Fibroblast of lung (primary cell): ENCODE measurements at regions not wholly inside any gene's neighbourhood (a gene's known extent, or its start where the extent isn't known, plus 50 kb on each side); places are given as distances from the start of the nearest gene placed in this dataset.
A peak's percentile ranks its signal among the peaks of the same experiment; 100 is the strongest.

ENCODE experiments used
- DNase-seq, 2 donors: peaks; one replicate each; pipeline versions ENCODE4 v3.0.0 to v3.0.0-alpha.2; 2010; ENCODE audit warnings: low read depth in 2 of 2
- H2AFZ ChIP-seq: 2 replicates; pipeline ENCODE4 v1.5.1; 2012; ENCODE audit warnings: low read length, control low read depth, inconsistent platforms
- H3K27ac ChIP-seq: 2 replicates; pipeline ENCODE4 v1.5.1; 2011; ENCODE audit warnings: low read length, control low read depth; ENCODE audit not compliant: insufficient read depth
- H3K27me3 ChIP-seq: 2 replicates; pipeline ENCODE4 v1.5.1; 2011; ENCODE audit warnings: mild to moderate bottlenecking, low read length; ENCODE audit not compliant: control insufficient read depth, insufficient read depth
- H3K36me3 ChIP-seq: 2 replicates; pipeline ENCODE4 v1.5.1; 2011; ENCODE audit warnings: low read length; ENCODE audit not compliant: control insufficient read depth, insufficient read depth
- H3K4me1 ChIP-seq: 2 replicates; pipeline ENCODE4 v1.5.1; 2011; ENCODE audit warnings: low read length; ENCODE audit not compliant: control insufficient read depth, insufficient read depth; ENCODE audit errors: extremely low read depth
- H3K4me2 ChIP-seq: 2 replicates; pipeline ENCODE4 v1.5.1; 2011; ENCODE audit warnings: low read length, control low read depth; ENCODE audit not compliant: insufficient read depth; ENCODE audit errors: extremely low read depth
- H3K4me3 ChIP-seq, 4 experiments: fragments of 200-600 bp in 1 of 4; sonication (generic) in 1 of 4; replicated peaks in 1 of 4; 2 replicates each; pipeline ENCODE4 v1.5.1; 2011 to 2016; ENCODE audit warnings: low read length in 4 of 4, low read depth in 3 of 4, mild to moderate bottlenecking in 3 of 4, control low read depth in 2 of 4, inconsistent platforms in 1 of 4, mixed read lengths in 1 of 4; ENCODE audit not compliant: insufficient read depth in 1 of 4; ENCODE audit errors: control extremely low read depth in 1 of 4
- H3K79me2 ChIP-seq: 2 replicates; pipeline ENCODE4 v1.5.1; 2012; ENCODE audit warnings: mild to moderate bottlenecking, low read length, inconsistent platforms; ENCODE audit not compliant: control insufficient read depth, insufficient read depth
- H3K9ac ChIP-seq: 2 replicates; pipeline ENCODE4 v1.5.1; 2011; ENCODE audit warnings: mild to moderate bottlenecking, low read length, control low read depth; ENCODE audit not compliant: insufficient read depth
- H3K9me3 ChIP-seq: 2 replicates; pipeline ENCODE4 v1.5.1; 2012; ENCODE audit warnings: low read depth, low read length; ENCODE audit not compliant: control insufficient read depth, insufficient read depth
- H4K20me1 ChIP-seq: 2 replicates; pipeline ENCODE4 v1.5.1; 2011; ENCODE audit warnings: low read length; ENCODE audit not compliant: control insufficient read depth, insufficient read depth; ENCODE audit errors: extremely low read depth
- EZH2 ChIP-seq: IDR thresholded peaks from 2 replicates; pipeline ENCODE4 v1.5.1; 2012; ENCODE audit warnings: low read length, control low read depth, mild to moderate bottlenecking; ENCODE audit errors: missing control alignments
- TF ChIP-seq, protein P1 (sequence below), 2 donors: IDR thresholded peaks in 1 of 2; conservative IDR thresholded peaks in 1 of 2; 1 replicate in 1 of 2; 2 replicates in 1 of 2; pipeline ENCODE4 v1.5.1; 2011 to 2012; ENCODE audit warnings: low read length in 2 of 2, control low read depth in 1 of 2, inconsistent platforms in 1 of 2, low read depth in 1 of 2, mild to moderate bottlenecking in 1 of 2

- H2AFZ ChIP-seq: no peak overlapping the region
- H3K27ac ChIP-seq: no peak overlapping the region
- peaks cover 4% of the 10 kb centered on the region for H3K4me1 ChIP-seq
- no peaks in the 10 kb centered on the region for H3K36me3 ChIP-seq
- no peak for TF ChIP-seq EZH2
- TF ChIP-seq, protein P1, sequence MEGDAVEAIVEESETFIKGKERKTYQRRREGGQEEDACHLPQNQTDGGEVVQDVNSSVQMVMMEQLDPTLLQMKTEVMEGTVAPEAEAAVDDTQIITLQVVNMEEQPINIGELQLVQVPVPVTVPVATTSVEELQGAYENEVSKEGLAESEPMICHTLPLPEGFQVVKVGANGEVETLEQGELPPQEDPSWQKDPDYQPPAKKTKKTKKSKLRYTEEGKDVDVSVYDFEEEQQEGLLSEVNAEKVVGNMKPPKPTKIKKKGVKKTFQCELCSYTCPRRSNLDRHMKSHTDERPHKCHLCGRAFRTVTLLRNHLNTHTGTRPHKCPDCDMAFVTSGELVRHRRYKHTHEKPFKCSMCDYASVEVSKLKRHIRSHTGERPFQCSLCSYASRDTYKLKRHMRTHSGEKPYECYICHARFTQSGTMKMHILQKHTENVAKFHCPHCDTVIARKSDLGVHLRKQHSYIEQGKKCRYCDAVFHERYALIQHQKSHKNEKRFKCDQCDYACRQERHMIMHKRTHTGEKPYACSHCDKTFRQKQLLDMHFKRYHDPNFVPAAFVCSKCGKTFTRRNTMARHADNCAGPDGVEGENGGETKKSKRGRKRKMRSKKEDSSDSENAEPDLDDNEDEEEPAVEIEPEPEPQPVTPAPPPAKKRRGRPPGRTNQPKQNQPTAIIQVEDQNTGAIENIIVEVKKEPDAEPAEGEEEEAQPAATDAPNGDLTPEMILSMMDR (conservative IDR thresholded peaks at IDR 0.05 in 1 of 2, IDR thresholded peaks at IDR 0.05 in 1 of 2; ENCODE audit: low read depth in 1 of 2, low read length in 2 of 2): no peak
- H4K20me1 ChIP-seq: no peaks in the 10 kb centered on the region
- no peaks in the 10 kb centered on the region for H3K9me3 ChIP-seq
- H3K4me3 ChIP-seq: no peak overlapping the region
- no peaks in the 10 kb centered on the region for H3K79me2 ChIP-seq
- no peak for DNase-seq
- H3K4me2 ChIP-seq: no peak overlapping the region
- no peak overlapping the region for H3K9ac ChIP-seq
- peaks cover 6% of the 10 kb centered on the region for H3K27me3 ChIP-seq
Observed at GRCh38 chr2:20541651-20542050, 94.8 kb downstream of the RHOB start.

DNA sequence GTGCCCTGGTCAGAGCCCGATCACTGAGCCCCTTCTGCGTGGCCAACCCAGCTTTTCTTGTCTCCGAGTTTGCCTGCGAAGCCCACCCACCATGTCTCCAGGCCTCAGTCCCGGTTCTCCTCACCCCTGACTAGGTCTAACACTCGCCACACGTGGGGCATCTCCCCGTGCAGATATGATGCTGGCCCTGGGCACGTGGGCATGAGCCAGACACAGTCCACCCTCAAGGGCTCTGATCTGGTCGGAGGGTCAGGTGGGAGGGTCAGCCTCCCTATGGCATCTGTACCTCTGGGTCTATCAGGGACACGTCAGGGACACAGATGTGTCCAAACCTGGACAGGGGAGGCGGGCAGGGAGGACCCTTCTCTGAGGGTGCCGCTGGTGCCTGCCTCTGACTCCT is 95.4 kb downstream of the RHOB start:
- peaks cover 6% of the 10 kb centered on the region for H3K27me3 ChIP-seq
- H3K9ac ChIP-seq: no peak overlapping the region
- H2AFZ ChIP-seq: no peak overlapping the region
- no peaks in the 10 kb centered on the region for H3K36me3 ChIP-seq
- no peak overlapping the region for H3K4me3 ChIP-seq
- H3K4me1 ChIP-seq: peaks cover 4% of the 10 kb centered on the region
- no peak overlapping the region for H3K4me2 ChIP-seq
- no peaks in the 10 kb centered on the region for H3K9me3 ChIP-seq
- H3K79me2 ChIP-seq: no peaks in the 10 kb centered on the region
- no peak overlapping the region for H3K27ac ChIP-seq
- DNase-seq: no peak
- TF ChIP-seq, protein P1 (conservative IDR thresholded peaks at IDR 0.05 in 1 of 2, IDR thresholded peaks at IDR 0.05 in 1 of 2; ENCODE audit: low read depth in 1 of 2, low read length in 2 of 2): no peak
- no peak for TF ChIP-seq EZH2
- H4K20me1 ChIP-seq: no peaks in the 10 kb centered on the region

- peaks cover 6% of the 10 kb centered on the region for H3K27me3 ChIP-seq
- no peak overlapping the region for H3K9ac ChIP-seq
- H4K20me1 ChIP-seq: no peaks in the 10 kb centered on the region
- H3K79me2 ChIP-seq: no peaks in the 10 kb centered on the region
- no peaks in the 10 kb centered on the region for H3K36me3 ChIP-seq
- H3K4me2 ChIP-seq: no peak overlapping the region
- no peak overlapping the region for H3K27ac ChIP-seq
- no peak overlapping the region for H3K4me3 ChIP-seq
- no peak for TF ChIP-seq EZH2
- peak in 1 of 2 donors; percentile 42 for DNase-seq
- H2AFZ ChIP-seq: no peak overlapping the region
- peaks cover 4% of the 10 kb centered on the region for H3K4me1 ChIP-seq
- H3K9me3 ChIP-seq: no peaks in the 10 kb centered on the region
Observed at GRCh38 chr2:20542746-20543468, 96.0 kb downstream of the RHOB start.
